ENCODE measurements at regions not wholly inside any gene's neighbourhood (a gene's known extent, or its start where the extent isn't known, plus 50 kb on each side); places are given as distances from the start of the nearest gene placed in this dataset.

GRCh38 chr16:65519402-65519801 lies 397.5 kb upstream of the CDH11 start:
- TF ChIP-seq CTCF (IDR thresholded peaks at IDR 0.05) (no peak), POLR2A (IDR thresholded peaks at IDR 0.05) (no peak)

Data from Peyer's patch (tissue), 4 donors.